ENCODE measurements at regions not wholly inside any gene's neighbourhood (a gene's known extent, or its start where the extent isn't known, plus 50 kb on each side); places are given as distances from the start of the nearest gene placed in this dataset.

- Histone ChIP-seq H3K4me1 (ENCODE audit: control insufficient read depth in 5 of 5, insufficient read depth in 5 of 5, low read length in 5 of 5) (no peaks in the 10 kb centered on the region), H3K9me3 (ENCODE audit: control insufficient read depth in 5 of 5, low read length in 5 of 5) (no peaks in the 10 kb centered on the region), H3K36me3 (ENCODE audit: control insufficient read depth in 5 of 5, insufficient read depth in 5 of 5, low read length in 5 of 5) (no peaks in the 10 kb centered on the region), H3K9ac (ENCODE audit: low read length in 5 of 5) (no peak overlapping the region), H3K27ac (ENCODE audit: low read depth, low read length) (no peak overlapping the region), H3K27me3 (ENCODE audit: control insufficient read depth in 5 of 5, insufficient read depth in 4 of 5, low read length in 5 of 5) (peaks cover 12 to 27% (median 19%) of the 10 kb centered on the region in 5 donors), H3K4me3 (ENCODE audit: low read depth in 1 of 5, low read length in 5 of 5) (no peak overlapping the region)
Measured at GRCh38 chr22:49067504-49067903, 760.2 kb downstream of the BRD1 start.

GRCh38 chr22:49066619-49067018, 761.1 kb downstream of the BRD1 start:
- Histone ChIP-seq H3K36me3 (ENCODE audit: control insufficient read depth in 5 of 5, insufficient read depth in 5 of 5, low read length in 5 of 5) (no peaks in the 10 kb centered on the region), H3K9ac (ENCODE audit: low read length in 5 of 5) (no peak overlapping the region), H3K27ac (ENCODE audit: low read depth, low read length) (no peak overlapping the region), H3K4me3 (ENCODE audit: low read depth in 1 of 5, low read length in 5 of 5) (no peak overlapping the region), H3K9me3 (ENCODE audit: control insufficient read depth in 5 of 5, low read length in 5 of 5) (no peaks in the 10 kb centered on the region), H3K4me1 (ENCODE audit: control insufficient read depth in 5 of 5, insufficient read depth in 5 of 5, low read length in 5 of 5) (no peaks in the 10 kb centered on the region), H3K27me3 (ENCODE audit: control insufficient read depth in 5 of 5, insufficient read depth in 4 of 5, low read length in 5 of 5) (peaks cover 16 to 31% (median 24%) of the 10 kb centered on the region in 5 donors)

- H3K27me3 ChIP-seq (ENCODE audit: control insufficient read depth in 5 of 5, insufficient read depth in 4 of 5, low read length in 5 of 5): peaks cover 25 to 31% (median 29%) of the 10 kb centered on the region in 5 donors
- no peak overlapping the region for H3K4me3 ChIP-seq (ENCODE audit: low read depth in 1 of 5, low read length in 5 of 5)
- H3K4me1 ChIP-seq (ENCODE audit: control insufficient read depth in 5 of 5, insufficient read depth in 5 of 5, low read length in 5 of 5): no peaks in the 10 kb centered on the region
- H3K9me3 ChIP-seq (ENCODE audit: control insufficient read depth in 5 of 5, low read length in 5 of 5): no peaks in the 10 kb centered on the region
- no peaks in the 10 kb centered on the region for H3K36me3 ChIP-seq (ENCODE audit: control insufficient read depth in 5 of 5, insufficient read depth in 5 of 5, low read length in 5 of 5)
- H3K27ac ChIP-seq (ENCODE audit: low read depth, low read length): no peak overlapping the region
- H3K9ac ChIP-seq (ENCODE audit: low read length in 5 of 5): no peak overlapping the region
Measured at GRCh38 chr22:49064836-49065235, 762.8 kb downstream of the BRD1 start.

- Histone ChIP-seq H3K36me3 (ENCODE audit: control insufficient read depth in 5 of 5, insufficient read depth in 5 of 5, low read length in 5 of 5) (no peaks in the 10 kb centered on the region), H3K4me3 (ENCODE audit: low read depth in 1 of 5, low read length in 5 of 5) (no peak overlapping the region), H3K27ac (ENCODE audit: low read depth, low read length) (no peak overlapping the region), H3K27me3 (ENCODE audit: control insufficient read depth in 5 of 5, insufficient read depth in 4 of 5, low read length in 5 of 5) (peaks cover 22 to 31% (median 25%) of the 10 kb centered on the region in 5 donors), H3K4me1 (ENCODE audit: control insufficient read depth in 5 of 5, insufficient read depth in 5 of 5, low read length in 5 of 5) (no peaks in the 10 kb centered on the region), H3K9me3 (ENCODE audit: control insufficient read depth in 5 of 5, low read length in 5 of 5) (no peaks in the 10 kb centered on the region), H3K9ac (ENCODE audit: low read length in 5 of 5) (no peak overlapping the region)
Measured at GRCh38 chr22:49063545-49063890, 764.2 kb downstream of the BRD1 start.

GRCh38 chr22:49062802-49063544, 764.7 kb downstream of the BRD1 start:
- no peak overlapping the region for H3K27ac ChIP-seq (ENCODE audit: low read depth, low read length)
- peaks cover 22 to 36% (median 28%) of the 10 kb centered on the region in 5 donors for H3K27me3 ChIP-seq (ENCODE audit: control insufficient read depth in 5 of 5, insufficient read depth in 4 of 5, low read length in 5 of 5)

GRCh38 chr22:49062155-49062801, 765.4 kb downstream of the BRD1 start:
- Histone ChIP-seq H3K36me3 (ENCODE audit: control insufficient read depth in 5 of 5, insufficient read depth in 5 of 5, low read length in 5 of 5) (no peaks in the 10 kb centered on the region), H3K9ac (ENCODE audit: low read length in 5 of 5) (no peak overlapping the region), H3K9me3 (ENCODE audit: control insufficient read depth in 5 of 5, low read length in 5 of 5) (no peaks in the 10 kb centered on the region), H3K4me3 (ENCODE audit: low read depth in 1 of 5, low read length in 5 of 5) (no peak overlapping the region), H3K27me3 (ENCODE audit: control insufficient read depth in 5 of 5, insufficient read depth in 4 of 5, low read length in 5 of 5) (peaks cover 22 to 36% (median 28%) of the 10 kb centered on the region in 5 donors), H3K27ac (ENCODE audit: low read depth, low read length) (no peak overlapping the region), H3K4me1 (ENCODE audit: control insufficient read depth in 5 of 5, insufficient read depth in 5 of 5, low read length in 5 of 5) (no peaks in the 10 kb centered on the region)

More at GRCh38 chr22:49062802-49063544, 764.7 kb downstream of the BRD1 start:
- H3K36me3 ChIP-seq (ENCODE audit: control insufficient read depth in 5 of 5, insufficient read depth in 5 of 5, low read length in 5 of 5): no peaks in the 10 kb centered on the region
- no peaks in the 10 kb centered on the region for H3K9me3 ChIP-seq (ENCODE audit: control insufficient read depth in 5 of 5, low read length in 5 of 5)
- no peak overlapping the region for H3K9ac ChIP-seq (ENCODE audit: low read length in 5 of 5)
- no peak overlapping the region for H3K4me3 ChIP-seq (ENCODE audit: low read depth in 1 of 5, low read length in 5 of 5)
- no peaks in the 10 kb centered on the region for H3K4me1 ChIP-seq (ENCODE audit: control insufficient read depth in 5 of 5, insufficient read depth in 5 of 5, low read length in 5 of 5)

GRCh38 chr22:49057910-49058309, 769.8 kb downstream of the BRD1 start:
- Histone ChIP-seq H3K27ac (ENCODE audit: low read depth, low read length) (no peak overlapping the region), H3K9me3 (ENCODE audit: control insufficient read depth in 5 of 5, low read length in 5 of 5) (no peaks in the 10 kb centered on the region), H3K36me3 (ENCODE audit: control insufficient read depth in 5 of 5, insufficient read depth in 5 of 5, low read length in 5 of 5) (no peaks in the 10 kb centered on the region), H3K4me3 (ENCODE audit: low read depth in 1 of 5, low read length in 5 of 5) (no peak overlapping the region), H3K9ac (ENCODE audit: low read length in 5 of 5) (no peak overlapping the region), H3K4me1 (ENCODE audit: control insufficient read depth in 5 of 5, insufficient read depth in 5 of 5, low read length in 5 of 5) (no peaks in the 10 kb centered on the region), H3K27me3 (ENCODE audit: control insufficient read depth in 5 of 5, insufficient read depth in 4 of 5, low read length in 5 of 5) (peaks cover 15 to 32% (median 25%) of the 10 kb centered on the region in 5 donors)

GRCh38 chr22:49056301-49056700, 771.4 kb downstream of the BRD1 start:
- Histone ChIP-seq H3K27me3 (ENCODE audit: control insufficient read depth in 5 of 5, insufficient read depth in 4 of 5, low read length in 5 of 5) (peaks cover 5 to 29% (median 18%) of the 10 kb centered on the region in 5 donors), H3K9ac (ENCODE audit: low read length in 5 of 5) (no peak overlapping the region), H3K4me1 (ENCODE audit: control insufficient read depth in 5 of 5, insufficient read depth in 5 of 5, low read length in 5 of 5) (peaks cover 0 to 8% (median 0%) of the 10 kb centered on the region in 5 donors)

GRCh38 chr22:49055406-49055805, 772.3 kb downstream of the BRD1 start:
- H3K9me3 ChIP-seq (ENCODE audit: control insufficient read depth in 5 of 5, low read length in 5 of 5): no peaks in the 10 kb centered on the region
- no peak overlapping the region for H3K4me3 ChIP-seq (ENCODE audit: low read depth in 1 of 5, low read length in 5 of 5)
- H3K4me1 ChIP-seq (ENCODE audit: control insufficient read depth in 5 of 5, insufficient read depth in 5 of 5, low read length in 5 of 5): peaks cover 0 to 8% (median 0%) of the 10 kb centered on the region in 5 donors
- H3K27me3 ChIP-seq (ENCODE audit: control insufficient read depth in 5 of 5, insufficient read depth in 4 of 5, low read length in 5 of 5): peaks cover 0 to 29% (median 14%) of the 10 kb centered on the region in 5 donors
- H3K27ac ChIP-seq (ENCODE audit: low read depth, low read length): no peak overlapping the region
- no peak overlapping the region for H3K9ac ChIP-seq (ENCODE audit: low read length in 5 of 5)
- H3K36me3 ChIP-seq (ENCODE audit: control insufficient read depth in 5 of 5, insufficient read depth in 5 of 5, low read length in 5 of 5): no peaks in the 10 kb centered on the region

More at GRCh38 chr22:49056301-49056700, 771.4 kb downstream of the BRD1 start:
- H3K9me3 ChIP-seq (ENCODE audit: control insufficient read depth in 5 of 5, low read length in 5 of 5): no peaks in the 10 kb centered on the region
- H3K36me3 ChIP-seq (ENCODE audit: control insufficient read depth in 5 of 5, insufficient read depth in 5 of 5, low read length in 5 of 5): no peaks in the 10 kb centered on the region
- no peak overlapping the region for H3K4me3 ChIP-seq (ENCODE audit: low read depth in 1 of 5, low read length in 5 of 5)
- H3K27ac ChIP-seq (ENCODE audit: low read depth, low read length): no peak overlapping the region

- H3K27ac ChIP-seq (ENCODE audit: low read depth, low read length): no peak overlapping the region
- H3K9ac ChIP-seq (ENCODE audit: low read length in 5 of 5): no peak overlapping the region
- H3K9me3 ChIP-seq (ENCODE audit: control insufficient read depth in 5 of 5, low read length in 5 of 5): no peaks in the 10 kb centered on the region
- no peaks in the 10 kb centered on the region for H3K36me3 ChIP-seq (ENCODE audit: control insufficient read depth in 5 of 5, insufficient read depth in 5 of 5, low read length in 5 of 5)
- H3K4me3 ChIP-seq (ENCODE audit: low read depth in 1 of 5, low read length in 5 of 5): no peak overlapping the region
- H3K4me1 ChIP-seq (ENCODE audit: control insufficient read depth in 5 of 5, insufficient read depth in 5 of 5, low read length in 5 of 5): peaks cover 0 to 8% (median 0%) of the 10 kb centered on the region in 5 donors
- peaks cover 0 to 29% (median 11%) of the 10 kb centered on the region in 5 donors for H3K27me3 ChIP-seq (ENCODE audit: control insufficient read depth in 5 of 5, insufficient read depth in 4 of 5, low read length in 5 of 5)
Measured at GRCh38 chr22:49053578-49053977, 774.1 kb downstream of the BRD1 start.
